Jurkat, Clone E6-1 (cell line): ENCODE measurements at regions not wholly inside any gene's neighbourhood (a gene's known extent, or its start where the extent isn't known, plus 50 kb on each side); places are given as distances from the start of the nearest gene placed in this dataset.

Source experiments
- DNase-seq: peaks from one replicate; pipeline ENCODE4 v3.0.0-alpha.2; 2011; ENCODE audit warnings: low read depth, low spot score
- H3K4me3 ChIP-seq: 2 replicates; pipeline ENCODE4 v1.5.1; 2011; ENCODE audit warnings: mild to moderate bottlenecking, low read length, control low read depth, moderate library complexity

GRCh38 chr21:15521644-15522001, 208.2 kb upstream of the USP25 start:
- no peak overlapping the region for H3K4me3 ChIP-seq
- DNase-seq = no peak

DNA sequence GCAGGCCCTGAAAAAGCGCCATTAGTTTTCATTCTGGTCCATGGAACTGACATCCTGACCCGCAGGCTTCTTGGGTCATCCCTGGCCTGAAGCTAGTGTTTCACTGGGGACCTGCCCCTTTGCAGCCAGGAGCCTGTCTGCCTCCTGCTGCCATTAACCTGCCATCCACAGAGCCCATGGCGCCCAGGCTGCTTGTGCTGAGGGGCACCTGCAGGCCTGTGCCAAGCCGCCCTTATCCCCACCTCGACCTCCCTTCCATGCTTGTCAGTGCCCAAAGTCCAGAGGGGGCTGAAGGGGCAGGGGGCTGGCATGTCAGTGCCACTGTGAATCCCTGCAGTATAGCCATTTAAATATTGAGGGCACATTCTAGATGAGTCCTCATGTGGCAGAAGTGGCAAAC, 207.6 kb upstream of the USP25 start:
- H3K4me3 ChIP-seq = no peak overlapping the region
- DNase-seq = no peak

- no peak overlapping the region for H3K4me3 ChIP-seq
- DNase-seq = no peak
Observed at GRCh38 chr21:15524855-15525254, 204.9 kb upstream of the USP25 start.

DNA sequence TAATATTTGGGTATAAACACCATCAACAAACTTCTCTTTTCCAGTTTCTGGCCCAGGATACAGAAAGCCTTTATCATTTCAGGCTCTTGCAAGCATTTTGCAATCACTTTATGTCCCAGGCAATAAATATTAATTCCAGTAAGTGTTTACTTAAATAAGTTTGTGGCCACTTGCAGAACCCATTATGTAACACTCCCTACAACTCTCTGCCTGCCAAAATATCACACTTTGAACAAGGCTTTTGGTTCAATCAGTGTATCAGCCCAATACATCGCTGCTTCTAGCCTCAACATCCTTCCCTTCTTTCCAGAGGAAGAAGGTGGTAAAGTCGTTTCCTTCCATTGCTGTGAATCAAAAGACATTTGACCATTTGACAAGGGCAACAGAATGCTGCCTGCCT, 203.0 kb upstream of the USP25 start:
- DNase-seq = no peak
- no peak overlapping the region for H3K4me3 ChIP-seq

GRCh38 chr21:15528346-15528745, 201.4 kb upstream of the USP25 start:
- H3K4me3 ChIP-seq = no peak overlapping the region
- DNase-seq = no peak

- no peak for DNase-seq
Observed at GRCh38 chr21:15531986-15532385, 197.8 kb upstream of the USP25 start.

GRCh38 chr21:15533618-15534017, 196.2 kb upstream of the USP25 start:
- no peak for DNase-seq

More at GRCh38 chr21:15531986-15532385, 197.8 kb upstream of the USP25 start:
- H3K4me3 ChIP-seq = no peak overlapping the region

DNA sequence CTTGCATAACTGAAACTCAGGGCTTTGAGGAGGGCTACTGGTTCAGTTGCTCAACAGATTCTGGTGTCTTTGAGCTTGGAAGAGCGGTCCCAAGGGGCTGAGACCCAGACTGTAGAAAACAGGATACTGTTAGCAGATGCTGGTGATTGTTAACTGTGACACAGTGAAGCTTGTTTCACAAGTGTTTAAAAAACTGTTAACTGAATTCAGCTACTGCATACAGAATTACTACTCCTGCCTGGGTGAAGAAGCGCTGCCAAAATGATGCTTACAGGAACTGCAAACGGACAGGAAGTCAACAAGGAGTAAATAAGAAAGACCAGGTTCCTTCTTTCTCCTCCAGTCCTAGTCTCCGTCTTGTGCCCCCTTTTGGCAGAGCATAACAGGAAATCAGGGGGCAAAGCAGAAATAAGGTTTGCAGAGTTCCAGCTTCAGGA, 195.3 kb upstream of the USP25 start:
- H3K4me3 ChIP-seq = no peak overlapping the region
- no peak for DNase-seq

More at GRCh38 chr21:15533618-15534017, 196.2 kb upstream of the USP25 start:
- no peak overlapping the region for H3K4me3 ChIP-seq

DNA sequence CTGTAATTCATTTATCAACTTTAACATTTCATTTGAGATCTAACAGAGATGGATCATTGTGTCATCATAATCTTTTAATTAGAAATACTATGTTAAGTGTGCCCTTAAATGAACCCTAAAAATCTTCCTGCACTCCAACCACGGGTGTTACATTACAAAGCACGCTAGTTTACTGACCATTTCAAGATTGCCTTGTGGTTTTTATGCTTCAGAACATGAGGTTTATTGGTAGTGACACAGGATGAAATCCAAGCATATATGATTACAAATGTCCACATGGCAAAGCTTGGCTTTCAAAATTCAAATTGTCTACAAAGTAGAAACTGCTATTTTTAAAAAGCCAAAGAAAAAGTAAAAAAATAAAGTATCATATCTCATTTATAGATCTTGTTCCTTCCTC, 190.4 kb upstream of the USP25 start:
- H3K4me3 ChIP-seq = no peak overlapping the region
- DNase-seq = no peak

GRCh38 chr21:15543473-15543872, 186.3 kb upstream of the USP25 start:
- DNase-seq = no peak
- no peak overlapping the region for H3K4me3 ChIP-seq

- H3K4me3 ChIP-seq = no peak overlapping the region
Observed at GRCh38 chr21:15549671-15550070, 180.1 kb upstream of the USP25 start.

DNA sequence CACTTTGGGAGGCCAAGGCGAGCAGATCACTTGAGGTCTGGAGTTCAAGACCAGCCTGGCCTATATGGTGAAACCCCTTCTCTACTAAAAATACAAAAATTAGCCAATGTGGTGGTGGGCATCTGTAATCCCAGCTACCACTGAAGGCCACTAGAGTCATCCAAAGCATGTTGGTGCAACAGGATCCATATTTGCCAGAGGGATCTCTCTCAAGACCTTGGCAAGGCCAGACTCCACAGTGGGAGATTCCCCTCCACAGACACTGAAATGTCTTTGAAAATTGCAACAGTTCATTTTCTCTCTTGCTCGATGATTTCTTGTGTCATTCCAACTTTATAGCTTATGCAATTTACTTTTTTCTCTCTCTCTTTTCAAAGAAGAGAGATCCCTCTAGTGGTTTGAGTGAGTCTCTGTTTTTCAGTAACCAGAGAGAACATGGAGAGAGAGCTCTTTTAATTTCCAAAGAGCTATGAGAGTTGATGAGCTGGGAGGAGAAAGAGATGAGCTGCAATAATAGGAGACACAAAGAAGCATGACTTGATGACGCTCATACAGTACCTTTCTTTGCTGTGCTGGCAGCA, 176.8 kb upstream of the USP25 start:
- H3K4me3 ChIP-seq = no peak overlapping the region
- no peak for DNase-seq

More at GRCh38 chr21:15549671-15550070, 180.1 kb upstream of the USP25 start:
- DNase-seq = no peak

DNA sequence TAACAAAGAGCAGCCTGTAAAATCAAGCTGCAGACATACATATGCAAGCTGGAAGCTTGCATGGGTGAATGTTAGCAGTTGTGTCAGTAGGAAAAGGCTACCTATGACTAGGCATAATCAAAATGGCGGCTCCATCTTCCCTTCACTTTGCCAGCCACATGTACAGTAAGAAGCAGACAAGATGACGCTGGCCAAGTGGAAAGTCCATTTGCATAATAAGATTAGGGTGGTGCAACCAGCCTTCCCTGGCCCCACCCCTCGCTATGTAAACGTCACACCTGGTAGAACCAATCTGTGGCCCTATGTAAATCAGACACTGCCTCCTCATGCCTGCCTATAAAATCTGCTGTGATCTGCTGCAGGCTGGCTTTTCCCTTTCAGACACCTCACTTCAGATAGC, 171.9 kb upstream of the USP25 start:
- H3K4me3 ChIP-seq = no peak overlapping the region
- no peak for DNase-seq

GRCh38 chr21:15558884-15559283, 170.9 kb upstream of the USP25 start:
- no peak for DNase-seq
- no peak overlapping the region for H3K4me3 ChIP-seq

GRCh38 chr21:15559660-15560059, 170.1 kb upstream of the USP25 start:
- no peak overlapping the region for H3K4me3 ChIP-seq
- DNase-seq = no peak

DNA sequence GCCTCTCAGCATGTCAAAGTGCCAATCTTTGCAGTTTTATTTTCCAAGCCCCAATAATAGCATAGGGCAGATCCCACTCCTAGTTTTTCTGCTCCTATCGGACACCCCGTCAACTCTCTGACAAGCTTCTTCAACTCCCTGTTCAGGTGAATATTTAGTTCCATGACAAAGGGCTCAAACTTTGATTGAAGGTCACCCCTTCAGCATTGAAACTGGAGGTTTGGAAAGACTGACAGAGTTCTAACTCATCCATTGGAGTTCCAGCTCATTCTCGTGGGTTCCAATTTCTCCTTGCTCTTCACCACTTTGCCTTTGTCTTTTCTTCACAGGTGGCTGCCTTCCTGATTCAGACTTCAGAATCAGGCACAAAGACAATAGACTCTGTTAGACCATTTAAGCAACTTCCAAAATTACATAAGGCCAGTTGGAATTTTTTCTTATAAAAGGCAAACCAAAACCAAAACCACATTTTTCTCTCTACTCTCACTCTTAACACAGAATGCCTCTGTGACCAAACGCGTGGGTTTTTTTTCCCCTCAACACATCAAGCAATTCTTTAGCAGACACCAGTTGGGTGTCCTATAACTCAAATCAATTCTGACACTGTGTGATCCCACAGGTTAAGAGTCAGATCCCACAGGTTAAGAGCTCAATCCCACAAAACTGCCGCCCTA, 169.3 kb upstream of the USP25 start:
- H3K4me3 ChIP-seq = no peak overlapping the region
- no peak for DNase-seq

- DNase-seq = no peak
- H3K4me3 ChIP-seq = no peak overlapping the region
Observed at GRCh38 chr21:15562748-15563147, 167.0 kb upstream of the USP25 start.

DNA sequence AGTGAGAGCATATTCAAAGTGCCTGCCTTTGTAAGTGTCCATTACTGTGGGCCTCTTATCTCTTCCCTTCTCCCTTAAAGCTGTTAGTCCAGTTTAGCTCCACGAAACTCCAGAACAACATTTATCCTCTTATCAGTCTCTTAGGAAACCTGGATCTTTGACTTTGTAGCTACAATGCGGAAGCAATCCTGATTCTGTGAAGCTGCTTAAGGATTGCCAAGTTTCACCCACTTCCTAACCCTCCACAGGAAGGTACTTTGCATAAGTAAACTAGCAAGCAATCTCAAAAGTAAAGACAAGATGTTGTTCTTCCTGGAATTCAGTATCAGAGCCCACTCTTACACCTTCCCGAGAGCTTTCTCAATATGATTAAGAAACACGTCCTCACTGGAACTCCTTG, 164.9 kb upstream of the USP25 start:
- no peak for DNase-seq
- no peak overlapping the region for H3K4me3 ChIP-seq

- DNase-seq = no peak
- no peak overlapping the region for H3K4me3 ChIP-seq
Observed at GRCh38 chr21:15566703-15567102, 163.1 kb upstream of the USP25 start.

DNA sequence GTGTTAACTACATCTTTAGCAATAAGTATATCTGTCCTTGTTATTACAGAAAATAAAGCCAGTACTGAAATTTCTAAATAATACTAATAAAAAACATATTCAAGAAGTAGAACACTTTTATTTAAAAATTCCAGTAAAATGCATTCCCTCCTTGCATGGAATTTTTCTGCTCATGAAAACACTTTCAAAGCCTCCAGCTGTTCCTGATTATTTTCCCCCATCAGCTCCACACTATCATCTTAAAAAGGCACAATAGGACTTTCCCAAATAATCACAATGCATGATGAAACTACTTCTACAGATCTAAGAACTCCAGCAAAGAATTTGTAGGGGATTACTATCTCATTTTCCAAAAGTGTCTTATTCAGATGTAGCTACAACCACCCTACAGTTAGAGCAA, 162.6 kb upstream of the USP25 start:
- DNase-seq = no peak
- H3K4me3 ChIP-seq = no peak overlapping the region

GRCh38 chr21:15568516-15568915, 161.3 kb upstream of the USP25 start:
- DNase-seq = no peak

More at GRCh38 chr21:15568516-15568915, 161.3 kb upstream of the USP25 start:
- no peak overlapping the region for H3K4me3 ChIP-seq
